K562 (cell line): ENCODE measurements at regions not wholly inside any gene's neighbourhood (a gene's known extent, or its start where the extent isn't known, plus 50 kb on each side); places are given as distances from the start of the nearest gene placed in this dataset.

ENCODE experiments used
- ARID2 ChIP-seq: fragments of 450-650 bp; IDR thresholded peaks from 2 replicates; pipeline ENCODE4 v1.6.1; 2017; ENCODE audit warnings: antibody characterized with exemption, mild to moderate bottlenecking
- BCL6 ChIP-seq: fragments of 250-450 bp; sonication (Bioruptor Pico); IDR thresholded peaks from 2 replicates; pipeline ENCODE4 v1.4.0; 2020
- BHLHE40 ChIP-seq: IDR thresholded peaks from 2 replicates; pipeline ENCODE4 v1.6.1; 2011; ENCODE audit warnings: low read length, improper control_type of control experiment
- CBX8 ChIP-seq: fragments of 200-600 bp; sonication (generic); IDR thresholded peaks from 2 replicates; pipeline ENCODE4 v1.6.1; 2012; ENCODE audit warnings: borderline replicate concordance, mixed run types, low read depth, mild to moderate bottlenecking, moderate library complexity, mixed read lengths, low read length, control low read depth, inconsistent platforms; ENCODE audit not compliant: poor library complexity, severe bottlenecking; ENCODE audit errors: extremely low read depth
- CGGBP1 ChIP-seq: fragments of 250-450 bp; sonication (Bioruptor Pico); IDR thresholded peaks from 2 replicates; pipeline ENCODE4 v1.9.0; 2021; ENCODE audit warnings: mild to moderate bottlenecking
- CREB1 ChIP-seq, 2 experiments: sonication (generic) in 1 of 2; formaldehyde crosslinking in 1 of 2; IDR thresholded peaks; 2 replicates each; pipeline versions ENCODE4 v1.6.1 to v1.8.0; 2012 to 2022; ENCODE audit warnings: inconsistent platforms in 1 of 2, mild to moderate bottlenecking in 1 of 2, missing genetic modification reagents in 1 of 2, moderate library complexity in 1 of 2
- CREM ChIP-seq: IDR thresholded peaks from 2 replicates; pipeline ENCODE4 v1.6.1; 2014; ENCODE audit warnings: antibody characterized with exemption, low read depth
- DPF2 ChIP-seq: fragments of 450-650 bp; IDR thresholded peaks from 2 replicates; pipeline ENCODE4 v1.6.1; 2016
- E4F1 ChIP-seq: fragments of 250-450 bp; sonication (Bioruptor Pico); IDR thresholded peaks from 2 replicates; pipeline ENCODE4 v1.5.0; 2021; ENCODE audit warnings: mild to moderate bottlenecking, borderline replicate concordance
- FOXP1 ChIP-seq: sonication (generic); formaldehyde crosslinking; IDR thresholded peaks from 2 replicates; pipeline ENCODE4 v1.8.0; 2022; ENCODE audit warnings: mild to moderate bottlenecking, missing genetic modification reagents
- HES1 ChIP-seq: fragments of 450-650 bp; IDR thresholded peaks from 2 replicates; pipeline ENCODE4 v1.6.1; 2016; ENCODE audit warnings: low read depth, mild to moderate bottlenecking, moderate library complexity
- HSF4 ChIP-seq: fragments of 250-450 bp; sonication (Bioruptor Pico); IDR thresholded peaks from 2 replicates; pipeline ENCODE4 v2.1.2; 2022; ENCODE audit warnings: mild to moderate bottlenecking, moderate library complexity, borderline replicate concordance
- ILK ChIP-seq: fragments of 450-650 bp; IDR thresholded peaks from 2 replicates; pipeline ENCODE4 v1.6.1; 2016; ENCODE audit warnings: missing genetic modification characterization, low read depth, mild to moderate bottlenecking, missing compliant biosample characterization, moderate library complexity, borderline replicate concordance
- NR2C1 ChIP-seq, 2 experiments: fragments of 450-650 bp; IDR thresholded peaks; 2 replicates each; pipeline ENCODE4 v1.6.1; 2017; ENCODE audit warnings: mild to moderate bottlenecking in 2 of 2, antibody characterized with exemption in 1 of 2, inconsistent platforms in 1 of 2, missing compliant biosample characterization in 1 of 2, missing genetic modification characterization in 1 of 2
- PCBP1 ChIP-seq: fragments of 200-400 bp; formaldehyde crosslinking; IDR thresholded peaks from 2 replicates; pipeline ENCODE4 v1.6.1; 2018; ENCODE audit warnings: mild to moderate bottlenecking, low read depth, low read length; ENCODE audit not compliant: poor library complexity, severe bottlenecking
- PKNOX1 ChIP-seq: fragments of 450-650 bp; IDR thresholded peaks from 2 replicates; pipeline ENCODE4 v1.6.1; 2016
- RFX7 ChIP-seq: fragments of 250-450 bp; sonication (Bioruptor Pico); IDR thresholded peaks from 2 replicates; pipeline ENCODE4 v1.5.1; 2021; ENCODE audit warnings: mild to moderate bottlenecking
- SAFB2 ChIP-seq: fragments of 200-400 bp; formaldehyde crosslinking; IDR thresholded peaks from 2 replicates; pipeline ENCODE4 v1.6.1; 2018; ENCODE audit warnings: borderline replicate concordance, low read length, low read depth, moderate library complexity; ENCODE audit not compliant: severe bottlenecking
- SREBF2 ChIP-seq: sonication (generic); formaldehyde crosslinking; IDR thresholded peaks from 2 replicates; pipeline ENCODE4 v1.4.0; 2020; ENCODE audit warnings: mild to moderate bottlenecking, missing genetic modification reagents
- TCF15 ChIP-seq: fragments of 250-450 bp; sonication (Bioruptor Pico); IDR thresholded peaks from 2 replicates; pipeline ENCODE4 v1.8.0; 2022; ENCODE audit warnings: moderate library complexity, mild to moderate bottlenecking, inconsistent platforms
- TCF3 ChIP-seq: sonication (generic); formaldehyde crosslinking; IDR thresholded peaks from 2 replicates; pipeline ENCODE4 v1.4.0; 2020; ENCODE audit warnings: mild to moderate bottlenecking, missing genetic modification reagents
- TCF7 ChIP-seq: sonication (generic); IDR thresholded peaks from 2 replicates; pipeline ENCODE4 v1.6.1; 2016; ENCODE audit warnings: antibody characterized with exemption, borderline replicate concordance
- ZNF253 ChIP-seq: fragments of 250-450 bp; sonication (Bioruptor Pico); conservative IDR thresholded peaks from 2 replicates; pipeline ENCODE4 v1.6.1; 2021; ENCODE audit warnings: mild to moderate bottlenecking
- ZNF347 ChIP-seq: fragments of 450-650 bp; formaldehyde crosslinking; IDR thresholded peaks from 2 replicates; pipeline ENCODE4 v1.4.0; 2020; ENCODE audit warnings: low read depth, mild to moderate bottlenecking, moderate library complexity
- ZNF41 ChIP-seq: fragments of 250-450 bp; sonication (Bioruptor Pico); conservative IDR thresholded peaks from 2 replicates; pipeline ENCODE4 v1.4.0; 2020; ENCODE audit warnings: mild to moderate bottlenecking

GRCh38 chr9:129401623-129402370, 219.1 kb downstream of the C9orf50 start (continued):
- TF ChIP-seq CREB1 (IDR thresholded peaks at IDR 0.05): no peak
- TF ChIP-seq CREB1 (CRISPR knock-in tag; IDR thresholded peaks at IDR 0.05): no peak
- TF ChIP-seq CGGBP1: no peak
- TF ChIP-seq HES1: no peak
- no peak for TF ChIP-seq TCF7
- TF ChIP-seq PKNOX1: peak; percentile 51; the same call in 1 of the 2 replicates
- TF ChIP-seq TCF15 (CRISPR knock-in tag): no peak
- TF ChIP-seq RFX7: no peak
- no peak for TF ChIP-seq CREM
- TF ChIP-seq BHLHE40: no peak
- no peak for TF ChIP-seq ZNF253 (CRISPR knock-in tag)
- no peak for TF ChIP-seq CBX8
- no peak for TF ChIP-seq PCBP1
- no peak for TF ChIP-seq E4F1 (CRISPR knock-in tag)
- TF ChIP-seq SAFB2: no peak
- TF ChIP-seq ILK (tag): no peak
- no peak for TF ChIP-seq FOXP1
- no peak for TF ChIP-seq ZNF347
- no peak for TF ChIP-seq HSF4 (CRISPR knock-in tag)
- no peak for TF ChIP-seq NR2C1 (IDR thresholded peaks at IDR 0.05)
- no peak for TF ChIP-seq NR2C1 (tag; IDR thresholded peaks at IDR 0.05)
- TF ChIP-seq DPF2: peak; percentile 56
- no peak for TF ChIP-seq ARID2
- TF ChIP-seq SREBF2 (CRISPR knock-in tag): no peak
- TF ChIP-seq BCL6 (CRISPR knock-in tag): no peak
- TF ChIP-seq ZNF41 (CRISPR knock-in tag): no peak
- TF ChIP-seq TCF3 (CRISPR knock-in tag): no peak
